ENCODE measurements at regions not wholly inside any gene's neighbourhood (a gene's known extent, or its start where the extent isn't known, plus 50 kb on each side); places are given as distances from the start of the nearest gene placed in this dataset.
"Not testable (repeated sequence)": the region's sequence is repeated elsewhere in the genome, so short reads cannot be mapped to it uniquely, and the experiment has no call there.

DNA sequence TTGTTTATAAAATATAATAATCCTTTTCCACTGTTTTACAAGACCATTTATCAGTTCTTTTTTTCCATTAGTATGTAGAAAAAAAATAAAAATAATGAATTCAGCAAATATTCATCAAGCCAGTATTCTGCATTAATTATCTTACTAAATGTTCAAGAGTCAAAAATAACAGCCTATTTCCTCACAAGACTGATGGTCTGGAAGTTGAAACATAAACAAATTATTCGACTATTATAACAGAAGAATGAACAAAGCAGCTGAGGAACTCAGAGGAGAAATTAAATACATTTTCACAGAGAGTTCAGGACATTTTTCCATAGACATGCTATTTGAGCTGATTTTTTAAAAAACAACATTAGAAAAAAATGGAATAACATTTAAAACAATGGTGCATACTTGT lies 2594.8 kb downstream of the ARAP2 start:
- no peak for DNase-seq

GRCh38 chr4:33650036-33650435 lies 2594.3 kb downstream of the ARAP2 start:
- no peak for DNase-seq

DNA sequence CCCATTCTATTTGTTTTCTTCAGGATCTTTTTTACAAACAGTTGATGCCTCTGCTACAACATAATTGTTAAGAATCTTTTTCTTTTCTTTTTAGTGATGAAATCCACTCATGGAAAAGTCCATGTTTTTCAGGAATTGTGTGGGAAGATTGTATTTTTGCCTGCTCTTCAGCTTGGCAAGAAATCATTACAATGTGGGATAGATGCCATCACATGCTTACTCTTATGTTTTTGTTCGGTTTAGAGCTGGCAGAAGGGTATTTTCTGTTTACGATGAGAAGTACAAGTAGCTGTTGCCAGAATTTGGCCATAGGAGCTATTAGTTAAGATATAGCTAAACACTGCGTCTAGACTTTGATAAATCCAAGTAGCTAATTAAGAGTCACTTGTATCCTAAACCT lies 2585.3 kb downstream of the ARAP2 start:
- no peak for DNase-seq

GRCh38 chr4:33661636-33662035 lies 2582.7 kb downstream of the ARAP2 start:
- no peak for DNase-seq

DNA sequence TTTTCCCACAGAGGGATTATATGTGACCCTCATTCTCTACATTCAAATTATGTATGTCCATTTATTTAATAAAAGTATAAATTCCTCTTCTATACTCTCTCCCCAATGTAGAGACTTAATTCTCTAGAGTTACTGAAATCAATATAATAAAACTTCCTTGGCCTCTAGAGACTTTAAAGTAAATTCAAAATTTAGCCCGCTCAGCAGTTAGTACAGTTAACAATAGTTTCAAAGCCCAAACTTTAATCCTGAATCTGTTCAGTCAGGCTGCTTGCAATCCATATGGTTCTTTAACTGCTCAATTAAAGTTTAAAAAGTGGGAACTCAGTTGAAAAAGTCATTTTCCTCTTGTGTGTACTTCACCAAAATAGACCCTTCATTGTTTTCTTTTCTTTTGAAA lies 2558.4 kb downstream of the ARAP2 start:
- DNase-seq, result no peak

- DNase-seq, result no peak
These were observed 2548.3 kb downstream of the ARAP2 start for GRCh38 chr4:33696041-33696440.

DNA sequence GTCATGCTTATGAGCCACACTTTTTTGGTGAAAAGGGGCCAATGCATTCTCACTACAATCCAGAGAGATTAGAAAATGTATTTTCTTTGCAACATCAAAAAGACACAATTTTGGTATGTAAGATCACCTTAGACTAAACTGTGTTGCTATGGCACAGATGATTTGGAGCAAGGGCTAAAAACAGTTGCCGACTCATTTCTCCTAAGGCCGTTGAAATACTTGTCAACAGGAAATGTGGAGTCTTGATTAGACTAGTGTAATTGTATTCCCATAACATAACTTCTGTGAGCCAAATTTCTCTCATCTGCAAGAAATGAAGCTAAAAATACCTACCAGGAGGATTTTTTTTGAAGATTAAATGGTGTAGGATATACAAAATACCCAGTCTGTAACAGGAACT lies 2547.7 kb downstream of the ARAP2 start:
- no peak for DNase-seq

- DNase-seq, result no peak
These were observed 2535.1 kb downstream of the ARAP2 start for GRCh38 chr4:33709247-33709646.

GRCh38 chr4:33711826-33712225 lies 2532.5 kb downstream of the ARAP2 start:
- DNase-seq, result no peak

GRCh38 chr4:33714971-33715370 lies 2529.3 kb downstream of the ARAP2 start:
- no peak for DNase-seq

DNA sequence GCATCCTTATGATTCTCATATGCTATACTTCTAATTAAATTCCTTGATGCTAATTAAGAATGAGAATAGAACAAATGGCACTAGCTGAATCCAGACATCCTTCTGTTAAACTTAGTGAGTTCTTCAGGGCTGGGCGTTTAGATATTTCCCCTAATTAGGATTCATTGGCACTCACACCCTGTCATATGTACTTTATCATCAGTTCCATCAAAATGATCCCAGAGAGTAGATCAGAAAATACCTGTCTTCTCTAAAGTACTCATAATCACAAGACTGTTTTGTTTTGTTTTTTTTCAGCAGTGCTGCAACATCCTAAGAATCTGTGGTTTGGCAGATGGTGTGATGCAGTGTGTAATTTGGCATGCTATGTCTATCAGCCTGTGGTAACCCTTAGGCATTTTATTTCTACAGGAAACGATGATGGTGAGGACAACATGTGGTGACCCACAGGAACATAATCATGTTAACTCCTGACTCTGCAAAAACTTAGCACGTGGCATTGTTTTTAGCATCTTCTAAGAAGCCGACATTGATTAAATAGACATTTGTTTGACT lies 2528.4 kb downstream of the ARAP2 start:
- DNase-seq, result no peak

- no peak for DNase-seq
These were observed 2522.1 kb downstream of the ARAP2 start for GRCh38 chr4:33722254-33722653.

DNA sequence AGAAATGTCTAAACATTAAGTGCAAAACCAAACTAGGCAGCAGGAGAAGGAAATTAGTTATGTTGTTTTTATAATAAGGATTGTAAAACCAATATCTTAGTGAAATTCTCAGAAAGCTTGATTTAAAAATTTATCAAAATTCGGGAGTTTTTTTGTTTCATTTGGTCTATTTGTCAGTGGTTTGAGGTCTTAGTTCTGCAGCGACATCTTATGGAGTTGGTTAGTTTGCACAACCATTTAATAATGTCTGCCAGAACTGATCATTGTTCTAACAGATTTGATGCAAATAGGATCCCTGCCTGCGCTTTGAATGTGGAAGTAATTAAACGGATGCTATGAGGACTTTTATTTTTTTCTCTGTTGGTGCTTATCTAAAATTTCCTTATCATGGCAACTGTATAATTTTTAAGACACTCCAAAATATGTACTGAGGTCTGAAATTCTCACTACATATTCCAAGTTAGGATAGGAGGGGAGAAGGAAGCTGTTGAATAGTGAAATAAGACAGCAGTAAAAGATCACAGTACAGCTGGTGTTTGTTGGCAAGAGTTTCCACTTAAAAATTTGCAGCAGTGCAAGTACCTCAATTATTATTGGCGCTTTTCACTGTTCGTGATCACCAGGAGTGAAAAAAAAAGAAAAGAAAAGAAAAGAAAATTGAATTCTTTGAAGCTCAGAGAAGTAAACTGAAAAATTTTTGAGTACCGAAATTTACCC lies 2521.4 kb downstream of the ARAP2 start:
- DNase-seq, result no peak

GRCh38 chr4:33724685-33725084 lies 2519.6 kb downstream of the ARAP2 start:
- DNase-seq, result no peak

DNA sequence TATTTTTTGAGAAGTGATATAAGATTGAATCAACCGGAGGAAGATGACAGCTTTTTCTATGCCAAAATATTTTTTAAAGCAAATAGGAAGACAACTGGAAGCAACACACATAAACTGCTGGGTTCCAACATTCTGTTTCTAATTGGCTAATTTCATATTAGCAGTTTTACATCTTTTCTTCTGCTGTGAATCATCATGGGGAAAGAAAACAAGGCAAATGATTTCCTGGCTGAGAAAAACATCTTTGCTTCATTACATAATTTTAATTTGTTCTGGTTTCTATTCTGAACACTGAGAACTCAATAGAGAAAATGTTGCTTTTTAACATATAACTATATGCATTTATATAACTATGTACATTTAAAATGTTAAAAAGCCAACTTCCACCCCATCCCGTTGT lies 2518.5 kb downstream of the ARAP2 start:
- no peak for DNase-seq

DNA sequence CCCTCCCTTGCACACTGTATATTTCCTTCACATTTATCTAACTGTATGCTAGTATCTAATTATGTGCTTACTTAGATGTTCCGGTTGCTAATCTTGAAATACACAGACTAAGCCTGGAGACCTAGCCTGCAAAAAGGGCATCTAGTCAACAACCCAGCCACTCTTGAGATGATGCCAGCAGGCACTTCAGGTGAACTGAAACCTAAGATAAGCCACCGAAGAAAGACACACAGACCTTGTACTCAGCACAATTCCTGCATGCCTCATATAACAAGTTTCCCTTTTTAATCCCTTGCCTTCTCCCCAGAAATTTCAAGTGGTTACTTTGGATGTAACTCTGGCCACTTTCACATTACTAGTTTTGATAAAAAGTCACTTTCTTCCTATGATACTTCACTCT lies 2506.6 kb downstream of the ARAP2 start:
- DNase-seq, result no peak

DNA sequence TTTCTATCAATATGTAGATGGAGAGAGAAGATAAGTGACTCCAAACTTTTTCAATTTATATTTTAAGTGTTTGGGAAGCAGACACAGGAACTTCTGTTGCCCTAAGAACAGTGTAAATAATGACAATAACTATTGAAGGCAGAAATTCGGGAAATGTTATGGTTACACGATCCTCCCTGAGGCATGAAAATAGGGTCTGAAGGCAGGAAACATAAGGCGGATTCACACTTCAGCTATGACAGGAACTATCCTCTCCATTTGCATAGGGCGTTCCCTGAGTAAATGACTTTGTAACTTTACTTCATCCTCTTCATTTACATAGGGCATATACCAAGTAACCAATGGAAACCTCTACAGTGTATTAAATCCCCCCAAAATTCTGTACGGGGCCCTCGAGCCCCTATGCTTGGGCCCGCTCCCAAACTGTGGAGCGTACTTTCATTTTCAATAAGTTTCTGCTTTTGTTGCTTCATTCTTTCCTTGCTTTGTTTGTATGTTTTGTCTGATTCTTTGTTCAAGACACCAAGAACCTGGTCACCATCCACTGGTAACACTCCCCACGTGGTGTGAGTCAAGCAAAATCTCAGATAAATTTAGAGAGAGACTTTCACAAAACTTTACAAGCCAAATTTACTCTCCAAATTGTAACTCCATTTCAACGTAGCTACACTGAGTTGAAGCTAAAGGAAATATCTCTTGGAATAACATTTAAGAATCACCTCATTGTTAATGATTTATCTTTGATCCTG lies 2504.3 kb downstream of the ARAP2 start:
- DNase-seq, result no peak

DNA sequence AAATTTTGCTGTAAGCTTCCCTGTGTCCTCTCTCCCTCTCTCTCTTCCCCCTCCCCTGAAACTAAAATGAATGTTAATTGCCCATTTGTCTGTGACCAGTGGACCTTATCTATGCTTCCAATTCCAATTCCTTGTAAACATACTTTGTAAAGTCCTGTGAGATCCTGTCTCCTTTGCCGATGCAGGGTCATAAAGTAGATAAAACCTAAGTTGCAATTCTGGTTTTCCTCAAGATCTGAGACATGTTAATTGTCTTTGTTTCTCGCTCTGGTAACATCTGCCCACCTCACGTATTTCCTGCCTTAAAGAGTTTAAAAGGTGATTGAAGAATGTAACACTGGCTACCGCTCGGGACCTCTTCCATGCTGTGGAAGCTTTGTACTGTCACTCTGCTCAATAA lies 2503.4 kb downstream of the ARAP2 start:
- not testable (repeated sequence) for DNase-seq

GRCh38 chr4:33746979-33747378 lies 2497.3 kb downstream of the ARAP2 start:
- DNase-seq, result no peak

GRCh38 chr4:33751050-33751449 lies 2493.3 kb downstream of the ARAP2 start:
- no peak for DNase-seq

DNA sequence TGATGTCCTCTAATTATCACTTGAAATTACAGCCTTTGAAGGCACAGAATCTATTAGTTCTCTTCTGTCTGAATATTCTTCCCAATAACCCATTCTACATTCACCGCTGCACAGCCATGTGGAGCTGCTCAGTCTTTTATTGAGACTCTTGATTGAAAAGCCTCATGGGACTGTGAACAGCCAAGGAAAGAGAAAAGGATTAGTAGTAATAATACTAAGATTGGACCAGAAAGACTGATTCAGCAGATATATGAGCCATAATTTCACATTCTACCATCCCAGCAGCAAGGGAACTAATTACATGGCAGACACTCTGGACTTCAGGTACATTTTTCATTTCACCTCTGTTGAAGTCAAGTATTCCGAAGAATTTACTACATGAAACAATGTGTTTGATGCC lies 2471.7 kb downstream of the ARAP2 start:
- DNase-seq, result no peak

DNA sequence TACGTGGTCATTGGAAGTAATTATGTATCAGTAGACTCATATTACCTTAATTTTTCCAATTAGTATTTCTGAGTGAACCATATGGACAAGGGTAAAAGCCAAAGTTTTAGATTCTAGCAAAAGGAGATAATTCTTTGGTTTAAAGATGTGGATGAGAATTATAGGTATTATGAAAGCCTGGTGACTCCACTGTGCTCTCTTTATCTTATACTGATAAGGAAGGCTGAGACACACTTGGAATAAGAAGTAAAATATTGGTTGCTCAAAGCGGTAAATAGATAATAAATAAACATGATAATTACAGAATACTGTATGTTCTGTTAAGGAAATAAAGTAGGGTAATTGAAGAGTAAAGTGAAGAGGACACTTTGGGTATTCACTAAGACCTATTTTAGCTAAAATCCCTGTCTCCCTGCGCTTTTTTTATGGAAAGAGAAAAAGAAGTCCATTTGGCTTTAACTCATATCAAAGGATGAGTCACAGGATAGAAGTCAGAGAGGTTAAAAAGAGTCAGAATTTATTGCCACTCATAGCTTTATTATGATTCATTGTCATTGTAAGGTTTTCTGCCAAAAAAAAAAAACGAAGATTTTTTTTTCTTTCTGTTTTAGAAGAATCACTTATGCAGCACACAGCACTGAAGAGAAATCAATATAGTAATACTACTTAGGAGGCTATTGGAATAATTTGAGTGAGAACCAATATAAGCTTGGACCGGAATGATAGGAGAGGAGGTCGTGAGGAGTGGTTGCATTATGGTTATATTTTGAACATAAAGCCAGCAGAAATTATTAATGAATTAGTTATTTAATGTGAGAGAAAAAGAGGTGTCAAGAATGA lies 2463.1 kb downstream of the ARAP2 start:
- no peak for DNase-seq

GRCh38 chr4:33785843-33786242 lies 2458.5 kb downstream of the ARAP2 start:
- DNase-seq, result no peak

Data from NCI-H2029 (cell line).